OCI-LY3 (cell line): ENCODE measurements at regions not wholly inside any gene's neighbourhood (a gene's known extent, or its start where the extent isn't known, plus 50 kb on each side); places are given as distances from the start of the nearest gene placed in this dataset.

Source experiments
- H2AFZ ChIP-seq: fragments of 200-600, 300-600 bp; shearing (Covaris generic); 2 replicates; pipeline ENCODE4 v1.6.0; 2014; ENCODE audit warnings: antibody characterized with exemption, low read depth, low read length
- H3K27ac ChIP-seq: fragments of 200-600, 300-600 bp; sonication (generic); 2 replicates; pipeline ENCODE4 v1.5.1; 2014; ENCODE audit warnings: mild to moderate bottlenecking, low read length, moderate library complexity, mixed read lengths
- H3K27me3 ChIP-seq: fragments of 200-600, 300-600 bp; sonication (generic); 2 replicates; pipeline ENCODE4 v1.6.1; 2014; ENCODE audit warnings: low read depth, low read length, mixed read lengths
- H3K36me3 ChIP-seq: fragments of 200-600, 300-600 bp; sonication (generic); replicated peaks from 2 replicates; pipeline ENCODE3; 2014; ENCODE audit warnings: low read depth, low read length, mixed read lengths
- H3K4me1 ChIP-seq: fragments of 300-600, 200-600 bp; sonication (generic); 2 replicates; pipeline ENCODE4 v1.6.1; 2014; ENCODE audit warnings: low read length, mixed read lengths
- H3K4me2 ChIP-seq: fragments of 200-600, 300-600 bp; sonication (generic); 2 replicates; pipeline ENCODE4 v1.6.1; 2014; ENCODE audit warnings: low read length, mixed read lengths
- H3K4me3 ChIP-seq: fragments of 300-600, 200-600 bp; sonication (generic); 2 replicates; pipeline ENCODE4 v1.5.1; 2014; ENCODE audit warnings: antibody characterized with exemption, mild to moderate bottlenecking, low read length, moderate library complexity
- H3K79me2 ChIP-seq: fragments of 300-600, 200-600 bp; shearing (Covaris generic); 2 replicates; pipeline ENCODE4 v1.6.1; 2014; ENCODE audit warnings: mild to moderate bottlenecking, low read length, mixed read lengths
- H3K9ac ChIP-seq: fragments of 300-600, 200-600 bp; shearing (Covaris generic); 2 replicates; pipeline ENCODE4 v1.6.0; 2014; ENCODE audit warnings: mild to moderate bottlenecking, low read length, moderate library complexity
- H3K9me3 ChIP-seq: fragments of 200-600, 300-600 bp; shearing (Covaris generic); 2 replicates; pipeline ENCODE4 v1.6.1; 2014; ENCODE audit warnings: low read length, mixed read lengths; ENCODE audit not compliant: insufficient read depth
- H4K20me1 ChIP-seq: fragments of 200-600, 300-600 bp; sonication (generic); 2 replicates; pipeline ENCODE4 v1.6.1; 2016; ENCODE audit warnings: low read length, mixed read lengths; ENCODE audit not compliant: insufficient read depth
- EZH2phosphoT487 ChIP-seq: fragments of 200-600 bp; shearing (Covaris generic); IDR thresholded peaks from 2 replicates; pipeline ENCODE4 v1.6.1; 2018; ENCODE audit warnings: antibody characterized with exemption, mixed run types, low read depth
- TF ChIP-seq, protein P1 (sequence below): fragments of 200-600, 300-600 bp; sonication (generic); IDR thresholded peaks from 2 replicates; pipeline ENCODE4 v1.5.1; 2014; ENCODE audit warnings: antibody characterized with exemption, low read length, low read depth

DNA sequence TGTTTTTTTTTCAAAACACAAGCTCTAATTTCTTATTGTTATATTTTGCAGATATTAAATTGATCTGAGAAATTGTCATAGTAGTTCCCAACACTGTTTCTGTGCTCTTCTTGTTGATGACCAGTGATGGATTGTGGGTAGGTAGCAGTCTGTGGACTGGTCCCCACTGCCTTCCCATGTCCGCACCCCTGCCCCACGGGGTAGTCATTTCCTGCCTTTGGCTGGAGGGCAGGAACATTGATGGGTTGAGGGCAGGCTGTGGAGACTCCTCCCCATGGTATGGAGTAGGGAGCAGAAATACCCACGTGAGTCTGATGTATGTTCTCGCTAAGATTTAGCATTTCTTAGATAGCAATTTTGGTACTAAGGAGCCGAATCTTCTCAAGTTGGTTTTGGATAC is 762.0 kb downstream of the CDH8 start:
- TF ChIP-seq, protein P1, sequence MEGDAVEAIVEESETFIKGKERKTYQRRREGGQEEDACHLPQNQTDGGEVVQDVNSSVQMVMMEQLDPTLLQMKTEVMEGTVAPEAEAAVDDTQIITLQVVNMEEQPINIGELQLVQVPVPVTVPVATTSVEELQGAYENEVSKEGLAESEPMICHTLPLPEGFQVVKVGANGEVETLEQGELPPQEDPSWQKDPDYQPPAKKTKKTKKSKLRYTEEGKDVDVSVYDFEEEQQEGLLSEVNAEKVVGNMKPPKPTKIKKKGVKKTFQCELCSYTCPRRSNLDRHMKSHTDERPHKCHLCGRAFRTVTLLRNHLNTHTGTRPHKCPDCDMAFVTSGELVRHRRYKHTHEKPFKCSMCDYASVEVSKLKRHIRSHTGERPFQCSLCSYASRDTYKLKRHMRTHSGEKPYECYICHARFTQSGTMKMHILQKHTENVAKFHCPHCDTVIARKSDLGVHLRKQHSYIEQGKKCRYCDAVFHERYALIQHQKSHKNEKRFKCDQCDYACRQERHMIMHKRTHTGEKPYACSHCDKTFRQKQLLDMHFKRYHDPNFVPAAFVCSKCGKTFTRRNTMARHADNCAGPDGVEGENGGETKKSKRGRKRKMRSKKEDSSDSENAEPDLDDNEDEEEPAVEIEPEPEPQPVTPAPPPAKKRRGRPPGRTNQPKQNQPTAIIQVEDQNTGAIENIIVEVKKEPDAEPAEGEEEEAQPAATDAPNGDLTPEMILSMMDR, result no peak
- no peak for TF ChIP-seq EZH2phosphoT487
- no peaks in the 10 kb centered on the region for H3K27me3 ChIP-seq
- no peaks in the 10 kb centered on the region for H3K4me1 ChIP-seq
- no peaks in the 10 kb centered on the region for H3K9me3 ChIP-seq
- no peaks in the 10 kb centered on the region for H4K20me1 ChIP-seq
- no peaks in the 10 kb centered on the region for H3K36me3 ChIP-seq
- H3K79me2 ChIP-seq, result no peaks in the 10 kb centered on the region
- H3K27ac ChIP-seq, result no peak overlapping the region
- H2AFZ ChIP-seq, result no peak overlapping the region
- H3K4me3 ChIP-seq, result no peak overlapping the region
- no peak overlapping the region for H3K4me2 ChIP-seq
- H3K9ac ChIP-seq, result no peak overlapping the region

DNA sequence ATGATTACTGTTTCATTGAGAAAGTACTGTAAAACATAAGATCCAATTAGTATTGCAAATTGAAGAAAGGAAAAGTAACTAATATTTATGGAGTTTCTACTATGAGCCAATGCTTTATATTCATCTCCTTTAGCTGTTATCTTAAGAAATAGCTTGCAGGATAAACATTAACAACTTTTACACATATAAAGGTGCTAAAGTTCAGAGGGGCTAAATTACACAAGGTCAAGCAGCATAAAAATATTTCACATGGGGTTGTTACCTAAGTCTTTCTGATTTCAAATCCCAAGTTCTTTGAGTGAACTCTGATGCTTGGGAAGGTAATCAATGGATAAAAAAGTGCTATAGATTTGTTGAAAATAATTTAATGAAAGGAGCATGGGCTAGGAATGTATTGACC is 765.5 kb downstream of the CDH8 start:
- H3K4me1 ChIP-seq, result no peaks in the 10 kb centered on the region
- no peaks in the 10 kb centered on the region for H4K20me1 ChIP-seq
- no peak overlapping the region for H3K9ac ChIP-seq
- H3K9me3 ChIP-seq, result no peaks in the 10 kb centered on the region
- no peaks in the 10 kb centered on the region for H3K36me3 ChIP-seq
- no peaks in the 10 kb centered on the region for H3K27me3 ChIP-seq
- TF ChIP-seq, protein P1, result no peak
- no peak for TF ChIP-seq EZH2phosphoT487
- H3K27ac ChIP-seq, result no peak overlapping the region
- H3K79me2 ChIP-seq, result no peaks in the 10 kb centered on the region
- H3K4me3 ChIP-seq, result no peak overlapping the region
- H3K4me2 ChIP-seq, result no peak overlapping the region
- no peak overlapping the region for H2AFZ ChIP-seq

DNA sequence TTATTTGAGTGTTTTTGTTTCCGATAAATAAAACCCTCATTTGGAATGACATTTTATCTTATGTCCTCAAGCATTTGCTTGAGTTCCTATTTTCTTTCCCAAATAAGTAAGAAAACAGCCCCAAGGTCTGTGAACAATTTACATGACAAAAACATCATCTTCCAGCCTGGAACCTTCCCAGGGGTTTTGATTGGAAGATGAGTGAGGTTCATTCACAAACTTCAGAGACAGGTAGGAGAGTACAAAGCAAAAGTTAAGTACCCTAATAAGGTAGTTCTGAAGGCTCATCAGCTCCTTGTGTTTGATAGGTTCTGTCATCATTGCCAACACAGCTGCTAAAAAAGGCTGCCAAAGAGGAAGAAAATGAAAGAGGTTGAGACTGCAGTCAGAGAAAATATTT is 772.8 kb downstream of the CDH8 start:
- no peaks in the 10 kb centered on the region for H3K4me1 ChIP-seq
- H2AFZ ChIP-seq, result no peak overlapping the region
- no peak overlapping the region for H3K9ac ChIP-seq
- no peak overlapping the region for H3K4me3 ChIP-seq
- TF ChIP-seq EZH2phosphoT487, result no peak
- TF ChIP-seq, protein P1, result no peak
- no peaks in the 10 kb centered on the region for H4K20me1 ChIP-seq
- H3K27me3 ChIP-seq, result no peaks in the 10 kb centered on the region
- no peak overlapping the region for H3K27ac ChIP-seq
- no peaks in the 10 kb centered on the region for H3K9me3 ChIP-seq
- H3K79me2 ChIP-seq, result no peaks in the 10 kb centered on the region
- no peaks in the 10 kb centered on the region for H3K36me3 ChIP-seq
- no peak overlapping the region for H3K4me2 ChIP-seq

DNA sequence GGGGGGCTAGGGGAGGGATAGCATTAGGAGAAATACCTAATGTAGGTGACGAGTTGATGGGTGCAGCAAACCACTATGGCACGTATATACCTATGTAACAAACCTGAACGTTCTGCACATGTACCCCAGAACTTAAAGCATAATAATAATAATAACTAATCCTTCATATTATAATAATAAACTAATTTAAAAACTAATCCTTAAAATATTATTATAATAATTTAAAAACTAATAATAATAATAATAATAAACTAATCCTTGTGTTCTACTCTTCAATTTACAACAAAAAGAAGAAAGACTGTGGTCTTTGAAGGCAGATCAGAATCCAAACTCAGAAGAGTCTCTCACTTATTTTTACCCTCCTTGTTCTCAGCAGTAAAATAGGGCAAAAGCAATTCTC is 774.9 kb downstream of the CDH8 start:
- Histone ChIP-seq H3K36me3 (no peaks in the 10 kb centered on the region), H3K4me3 (no peak overlapping the region), H3K9me3 (no peaks in the 10 kb centered on the region), H2AFZ (no peak overlapping the region), H3K27me3 (no peaks in the 10 kb centered on the region), H3K4me1 (no peaks in the 10 kb centered on the region), H3K79me2 (no peaks in the 10 kb centered on the region), H3K4me2 (no peak overlapping the region), H3K27ac (no peak overlapping the region), H4K20me1 (no peaks in the 10 kb centered on the region), H3K9ac (no peak overlapping the region)
- TF ChIP-seq, protein P1, result no peak
- no peak for TF ChIP-seq EZH2phosphoT487
